Natural killer cell (primary cell): ENCODE measurements at regions not wholly inside any gene's neighbourhood (a gene's known extent, or its start where the extent isn't known, plus 50 kb on each side); places are given as distances from the start of the nearest gene placed in this dataset.

Experiments
- ATAC-seq, 3 donors: fragments of 150-1000 bp in 2 of 3; fragments of 200-7000 bp in 1 of 3; cut with Tn5 transposase; 1 replicate in 1 of 3; 2 replicates in 2 of 3; pipeline ENCODE4 v1.10.0; 2021; ENCODE audit warnings: mild to moderate bottlenecking in 2 of 3, moderate library complexity in 2 of 3
- DNase-seq, 2 donors: peaks; one replicate each; pipeline versions ENCODE4 v3.0.0 to v3.0.0-alpha.2; 2013 to 2021; ENCODE audit warnings: mixed read lengths in 1 of 2
- H3K27ac ChIP-seq: one replicate; pipeline ENCODE4 v1.5.1; 2013; ENCODE audit warnings: mild to moderate bottlenecking, low read length
- H3K27me3 ChIP-seq: one replicate; pipeline ENCODE4 v1.6.1; 2013; ENCODE audit warnings: low read length; ENCODE audit not compliant: control insufficient read depth, insufficient read depth
- H3K36me3 ChIP-seq: one replicate; pipeline ENCODE4 v1.6.1; 2013; ENCODE audit warnings: low read length; ENCODE audit not compliant: control insufficient read depth, insufficient read depth
- H3K4me1 ChIP-seq: one replicate; pipeline ENCODE4 v1.6.1; 2013; ENCODE audit warnings: low read length; ENCODE audit not compliant: control insufficient read depth, insufficient read depth
- H3K4me3 ChIP-seq: one replicate; pipeline ENCODE4 v1.5.1; 2013; ENCODE audit warnings: low read length
- H3K9me3 ChIP-seq: one replicate; pipeline ENCODE4 v1.6.1; 2013; ENCODE audit warnings: low read length; ENCODE audit not compliant: control insufficient read depth, insufficient read depth
- H3K27ac Mint-ChIP-seq, 2 donors: one replicate each; pipeline ENCODE4 v1.8.0; 2022; ENCODE audit warnings: mild to moderate bottlenecking in 2 of 2, mixed read lengths in 2 of 2, moderate library complexity in 1 of 2
- H3K27me3 Mint-ChIP-seq, 2 donors: one replicate each; pipeline ENCODE4 v1.8.0; 2022; ENCODE audit warnings: low read depth in 2 of 2, mixed read lengths in 2 of 2
- H3K36me3 Mint-ChIP-seq: one replicate; pipeline ENCODE4 v1.8.0; 2022; ENCODE audit warnings: mixed read lengths
- H3K4me1 Mint-ChIP-seq, 2 donors: one replicate each; pipeline ENCODE4 v1.8.0; 2022; ENCODE audit warnings: mixed read lengths in 2 of 2
- H3K4me3 Mint-ChIP-seq: one replicate; pipeline ENCODE4 v1.8.0; 2022; ENCODE audit warnings: mild to moderate bottlenecking, moderate library complexity, mixed read lengths
- H3K9me3 Mint-ChIP-seq, 2 donors: one replicate each; pipeline ENCODE4 v1.8.0; 2022; ENCODE audit warnings: mixed read lengths in 2 of 2
- WGBS: methylation state at CpG from one replicate; pipeline ENCODE4 v1.1.7; 2013; ENCODE audit warnings: missing lambda C conversion rate; ENCODE audit not compliant: insufficient coverage; 5-methylcytosine and 5-hydroxymethylcytosine counted together
- intact Hi-C: fragments of 100-400 bp; cut with micrococcal nuclease; formaldehyde crosslinking; loops from one replicate; pipeline ENCODE4 v1.14.2; 2022
- TF ChIP-seq, protein P1 (sequence below): fragments of 200-600 bp; IDR thresholded peaks from one replicate; pipeline ENCODE4 v1.8.0; 2022; ENCODE audit warnings: antibody characterized with exemption

DNA sequence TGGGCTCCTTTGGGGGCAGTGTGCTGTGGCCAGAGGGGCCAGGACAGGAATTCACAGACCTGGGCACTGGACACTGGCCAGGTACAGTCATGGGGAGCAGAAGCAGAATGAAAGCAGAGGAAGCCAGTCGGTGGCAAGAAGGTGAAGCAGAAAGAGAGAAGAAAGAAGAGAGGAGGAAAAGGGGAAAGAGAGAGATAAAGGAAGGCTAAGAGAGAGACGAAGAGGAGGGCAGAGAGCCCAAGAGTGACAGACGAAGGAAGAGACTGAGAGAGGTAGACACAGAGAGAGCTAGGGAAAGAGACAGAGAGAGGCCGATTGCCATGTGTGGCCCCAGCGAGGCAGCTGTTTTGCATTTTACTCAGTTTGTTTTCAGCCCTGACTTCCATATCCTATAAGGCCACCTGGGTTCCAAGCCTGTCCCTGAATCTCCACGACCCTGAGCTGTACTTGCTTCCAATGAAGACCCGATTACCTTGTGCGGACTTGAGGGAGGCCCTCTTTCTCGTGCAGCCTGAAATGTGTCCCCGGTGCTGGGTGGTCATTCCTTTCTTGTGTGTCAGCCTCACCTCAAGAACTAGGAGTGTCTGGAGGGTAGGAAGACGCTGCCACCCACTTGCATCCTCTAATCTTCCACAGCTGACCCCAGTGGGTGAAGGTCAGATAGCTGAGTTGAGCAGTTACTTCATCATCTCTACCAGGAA lies 73.9 kb downstream of the LSM3 start:
- TF ChIP-seq, protein P1, sequence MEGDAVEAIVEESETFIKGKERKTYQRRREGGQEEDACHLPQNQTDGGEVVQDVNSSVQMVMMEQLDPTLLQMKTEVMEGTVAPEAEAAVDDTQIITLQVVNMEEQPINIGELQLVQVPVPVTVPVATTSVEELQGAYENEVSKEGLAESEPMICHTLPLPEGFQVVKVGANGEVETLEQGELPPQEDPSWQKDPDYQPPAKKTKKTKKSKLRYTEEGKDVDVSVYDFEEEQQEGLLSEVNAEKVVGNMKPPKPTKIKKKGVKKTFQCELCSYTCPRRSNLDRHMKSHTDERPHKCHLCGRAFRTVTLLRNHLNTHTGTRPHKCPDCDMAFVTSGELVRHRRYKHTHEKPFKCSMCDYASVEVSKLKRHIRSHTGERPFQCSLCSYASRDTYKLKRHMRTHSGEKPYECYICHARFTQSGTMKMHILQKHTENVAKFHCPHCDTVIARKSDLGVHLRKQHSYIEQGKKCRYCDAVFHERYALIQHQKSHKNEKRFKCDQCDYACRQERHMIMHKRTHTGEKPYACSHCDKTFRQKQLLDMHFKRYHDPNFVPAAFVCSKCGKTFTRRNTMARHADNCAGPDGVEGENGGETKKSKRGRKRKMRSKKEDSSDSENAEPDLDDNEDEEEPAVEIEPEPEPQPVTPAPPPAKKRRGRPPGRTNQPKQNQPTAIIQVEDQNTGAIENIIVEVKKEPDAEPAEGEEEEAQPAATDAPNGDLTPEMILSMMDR, result no peak
- 89% methylated on average over 10 of the region's 11 CpGs for WGBS
- H3K9me3 Mint-ChIP-seq, result no peaks in the 10 kb centered on the region
- intact Hi-C loops, result no loop called here
- no peak overlapping the region for H3K27ac Mint-ChIP-seq
- H3K4me3 ChIP-seq, result no peak overlapping the region
- no peaks in the 10 kb centered on the region for H3K9me3 ChIP-seq
- no peaks in the 10 kb centered on the region for H3K36me3 ChIP-seq
- H3K27ac ChIP-seq, result no peak overlapping the region
- no peaks in the 10 kb centered on the region for H3K4me1 Mint-ChIP-seq
- H3K27me3 Mint-ChIP-seq, result peaks cover 0 to 11% of the 10 kb centered on the region in 2 donors
- no peaks in the 10 kb centered on the region for H3K36me3 Mint-ChIP-seq
- ATAC-seq (no peak), DNase-seq (no peak)
- no peak overlapping the region for H3K4me3 Mint-ChIP-seq
- no peaks in the 10 kb centered on the region for H3K27me3 ChIP-seq
- H3K4me1 ChIP-seq, result no peaks in the 10 kb centered on the region

DNA sequence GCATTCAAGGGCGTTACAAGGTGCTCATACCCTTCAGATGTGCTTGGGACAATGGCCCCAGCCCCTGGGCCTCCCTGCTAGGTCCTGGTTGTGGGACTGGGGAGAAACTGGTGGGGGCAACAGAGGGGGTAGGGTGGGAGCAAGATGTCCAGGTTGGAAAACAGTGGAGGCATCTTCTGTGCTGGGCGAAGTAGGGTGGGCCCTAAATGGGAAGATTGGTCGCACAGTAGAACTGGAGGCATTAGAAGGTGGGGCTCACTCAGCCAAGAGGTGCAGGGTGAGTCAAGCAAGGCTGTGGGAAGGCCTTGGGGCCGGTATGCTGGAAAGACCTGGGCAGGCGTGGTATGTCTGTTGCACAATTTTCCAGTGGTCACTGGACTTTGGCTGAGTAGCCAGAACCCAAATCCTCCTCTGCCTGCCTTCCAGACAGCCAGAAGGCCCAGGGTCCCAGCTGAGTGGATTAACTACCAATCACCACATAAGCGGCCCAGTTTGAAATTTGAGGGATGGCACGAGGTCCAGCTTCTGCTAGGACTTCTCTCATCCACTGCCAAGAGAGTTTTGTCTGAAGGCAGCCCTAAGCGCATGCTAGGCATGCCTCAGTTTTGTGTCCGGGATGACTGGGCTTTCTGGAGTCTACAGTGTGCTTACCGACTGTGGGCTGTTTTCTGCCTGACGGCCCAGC lies 74.5 kb downstream of the LSM3 start:
- 87% methylated on average over 11 of the region's 11 CpGs for WGBS
- no peaks in the 10 kb centered on the region for H3K4me1 ChIP-seq
- Mint-ChIP-seq H3K4me1 (no peaks in the 10 kb centered on the region), H3K27ac (no peak overlapping the region), H3K9me3 (no peaks in the 10 kb centered on the region), H3K27me3 (peaks cover 0 to 10% of the 10 kb centered on the region in 2 donors), H3K4me3 (no peak overlapping the region), H3K36me3 (no peaks in the 10 kb centered on the region)
- H3K9me3 ChIP-seq, result no peaks in the 10 kb centered on the region
- no peak for DNase-seq
- no peaks in the 10 kb centered on the region for H3K27me3 ChIP-seq
- no peaks in the 10 kb centered on the region for H3K36me3 ChIP-seq
- no peak for ATAC-seq
- no peak overlapping the region for H3K4me3 ChIP-seq
- TF ChIP-seq, protein P1, result no peak
- no peak overlapping the region for H3K27ac ChIP-seq
- intact Hi-C loops, result no loop called here

DNA sequence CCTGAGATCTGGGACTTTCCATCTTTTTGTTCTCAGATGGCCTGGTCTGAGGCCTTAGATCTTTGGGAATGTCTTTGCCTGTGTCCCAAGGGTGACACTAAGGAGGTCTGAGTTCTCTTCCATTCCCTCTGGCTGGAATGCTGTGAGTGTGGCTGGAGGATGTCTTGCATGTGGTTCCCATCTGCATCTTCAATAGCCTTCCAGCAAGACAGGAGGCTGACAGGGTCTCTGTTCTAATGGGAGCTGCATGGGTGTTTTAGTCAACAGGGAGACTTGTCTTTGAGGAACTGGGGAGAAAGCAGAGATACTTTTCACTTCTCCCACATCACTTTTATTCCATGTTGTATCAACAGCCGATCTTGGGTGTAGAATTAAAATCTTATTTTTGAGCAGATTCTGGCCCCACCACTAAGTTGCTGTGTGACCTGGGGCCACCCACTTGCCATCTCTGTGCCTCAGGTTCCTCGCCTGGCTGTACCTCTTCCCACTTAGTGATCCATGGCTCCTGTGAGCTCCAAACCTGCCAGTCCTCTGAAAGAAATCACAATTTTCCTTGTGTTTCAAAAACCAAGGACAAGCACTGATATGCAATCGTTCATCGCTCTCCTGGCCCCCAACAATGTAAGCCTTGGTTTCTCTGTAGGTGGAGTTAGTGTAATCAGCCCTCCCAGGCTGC lies 75.2 kb downstream of the LSM3 start:
- no peak overlapping the region for H3K27ac ChIP-seq
- Mint-ChIP-seq H3K36me3 (no peaks in the 10 kb centered on the region), H3K4me1 (no peaks in the 10 kb centered on the region), H3K27me3 (peaks cover 0 to 5% of the 10 kb centered on the region in 2 donors), H3K4me3 (no peak overlapping the region), H3K9me3 (no peaks in the 10 kb centered on the region), H3K27ac (no peak overlapping the region)
- H3K9me3 ChIP-seq, result no peaks in the 10 kb centered on the region
- WGBS, result 82% methylated on average over 4 of the region's 4 CpGs
- H3K36me3 ChIP-seq, result no peaks in the 10 kb centered on the region
- DNase-seq, result no peak
- H3K4me3 ChIP-seq, result no peak overlapping the region
- TF ChIP-seq, protein P1, result no peak
- H3K4me1 ChIP-seq, result no peaks in the 10 kb centered on the region
- no peaks in the 10 kb centered on the region for H3K27me3 ChIP-seq
- ATAC-seq, result no peak
- intact Hi-C loops, result no loop called here
